ENCODE measurements at regions not wholly inside any gene's neighbourhood (a gene's known extent, or its start where the extent isn't known, plus 50 kb on each side); places are given as distances from the start of the nearest gene placed in this dataset.

- no peak for TF ChIP-seq POLR2A (IDR thresholded peaks at IDR 0.05; ENCODE audit: low read depth, low read length)
- TF ChIP-seq POLR2AphosphoS5 (IDR thresholded peaks at IDR 0.05; ENCODE audit: low read depth, low read length) = no peak
Measured at GRCh38 chr14:82146846-82147245, 613.2 kb upstream of the SEL1L start.
